HG03175 (cell line): ENCODE measurements at regions not wholly inside any gene's neighbourhood (a gene's known extent, or its start where the extent isn't known, plus 50 kb on each side); places are given as distances from the start of the nearest gene placed in this dataset.

Experiments used
- ATAC-seq: cut with Tn5 transposase; IDR thresholded peaks from one replicate; pipeline ENCODE4 v1.9.1; 2021; ENCODE audit warnings: mild to moderate bottlenecking, moderate library complexity; ENCODE audit not compliant: unreplicated experiment

GRCh38 chr9:108656566-108656965 lies 199.2 kb downstream of the ACTL7B start:
- no peak for ATAC-seq

- no peak for ATAC-seq
Observed at GRCh38 chr9:108655818-108656217, 200.0 kb downstream of the ACTL7B start.

- ATAC-seq, result no peak
Observed at GRCh38 chr9:108654566-108654965, 201.2 kb downstream of the ACTL7B start.

GRCh38 chr9:108652851-108653250 lies 202.9 kb downstream of the ACTL7B start:
- ATAC-seq, result no peak

- no peak for ATAC-seq
Observed at GRCh38 chr9:108650826-108651225, 205.0 kb downstream of the ACTL7B start.

- no peak for ATAC-seq
Observed at GRCh38 chr9:108645520-108645919, 210.3 kb downstream of the ACTL7B start.

GRCh38 chr9:108643731-108644510 lies 211.9 kb downstream of the ACTL7B start:
- ATAC-seq, result no peak

GRCh38 chr9:108642871-108643270 lies 212.9 kb downstream of the ACTL7B start:
- ATAC-seq, result no peak

- no peak for ATAC-seq
Observed at GRCh38 chr9:108640230-108640629, 215.6 kb downstream of the ACTL7B start.

- ATAC-seq, result no peak
Observed at GRCh38 chr9:108639696-108640095, 216.1 kb downstream of the ACTL7B start.

- ATAC-seq, result no peak
Observed at GRCh38 chr9:108639091-108639490, 216.7 kb downstream of the ACTL7B start.

- no peak for ATAC-seq
Observed at GRCh38 chr9:108637340-108637739, 218.4 kb downstream of the ACTL7B start.

- ATAC-seq, result no peak
Observed at GRCh38 chr9:108636013-108636412, 219.8 kb downstream of the ACTL7B start.

- ATAC-seq, result no peak
Observed at GRCh38 chr9:108634672-108635462, 220.9 kb downstream of the ACTL7B start.

- ATAC-seq, result no peak
Observed at GRCh38 chr9:108634204-108634603, 221.6 kb downstream of the ACTL7B start.

GRCh38 chr9:108631496-108632285 lies 224.1 kb downstream of the ACTL7B start:
- no peak for ATAC-seq

- no peak for ATAC-seq
Observed at GRCh38 chr9:108628316-108628715, 227.5 kb downstream of the ACTL7B start.

- no peak for ATAC-seq
Observed at GRCh38 chr9:108626743-108627142, 229.0 kb downstream of the ACTL7B start.

- no peak for ATAC-seq
Observed at GRCh38 chr9:108621991-108622855, 233.6 kb downstream of the ACTL7B start.

- no peak for ATAC-seq
Observed at GRCh38 chr9:108620767-108621166, 235.0 kb downstream of the ACTL7B start.
